ENCODE measurements at regions not wholly inside any gene's neighbourhood (a gene's known extent, or its start where the extent isn't known, plus 50 kb on each side); places are given as distances from the start of the nearest gene placed in this dataset.

- no peaks in the 10 kb centered on the region for H3K4me1 ChIP-seq (ENCODE audit: control insufficient read depth in 3 of 3, insufficient read depth in 2 of 3, low read depth in 1 of 3, low read length in 2 of 3)
- no peaks in the 10 kb centered on the region for H3K9me3 ChIP-seq (ENCODE audit: control insufficient read depth in 2 of 2, insufficient read depth in 1 of 2, low read depth in 1 of 2, low read length in 1 of 2)
- H3K27me3 ChIP-seq (ENCODE audit: control insufficient read depth in 3 of 3, insufficient read depth in 3 of 3, low read length in 3 of 3), result no peaks in the 10 kb centered on the region
- no peak overlapping the region for H3K27ac ChIP-seq (ENCODE audit: low read depth in 1 of 3, low read length in 2 of 3)
- DNase-seq, result no peak
- H3K36me3 ChIP-seq (ENCODE audit: control insufficient read depth in 3 of 3, insufficient read depth in 2 of 3, low read depth in 1 of 3, low read length in 3 of 3), result no peaks in the 10 kb centered on the region
- FAIRE-seq, result no peak
- no peak overlapping the region for H3K4me3 ChIP-seq (ENCODE audit: low read depth in 1 of 3, low read length in 3 of 3)
- 89 to 92% (median 90%) methylated on average over 8 of the region's 8 CpGs for WGBS, 3 donors
These were observed 173.2 kb upstream of the PRPS1L1 start for GRCh38 chr7:18200855-18201254.

GRCh38 chr7:18201350-18201749 lies 173.7 kb upstream of the PRPS1L1 start:
- no peak overlapping the region for H3K27ac ChIP-seq (ENCODE audit: low read depth in 1 of 3, low read length in 2 of 3)
- no peaks in the 10 kb centered on the region for H3K27me3 ChIP-seq (ENCODE audit: control insufficient read depth in 3 of 3, insufficient read depth in 3 of 3, low read length in 3 of 3)
- no peak overlapping the region for H3K4me3 ChIP-seq (ENCODE audit: low read depth in 1 of 3, low read length in 3 of 3)
- no peaks in the 10 kb centered on the region for H3K9me3 ChIP-seq (ENCODE audit: control insufficient read depth in 2 of 2, insufficient read depth in 1 of 2, low read depth in 1 of 2, low read length in 1 of 2)
- no peak for FAIRE-seq
- no peak for DNase-seq
- H3K36me3 ChIP-seq (ENCODE audit: control insufficient read depth in 3 of 3, insufficient read depth in 2 of 3, low read depth in 1 of 3, low read length in 3 of 3), result no peaks in the 10 kb centered on the region
- no peaks in the 10 kb centered on the region for H3K4me1 ChIP-seq (ENCODE audit: control insufficient read depth in 3 of 3, insufficient read depth in 2 of 3, low read depth in 1 of 3, low read length in 2 of 3)

GRCh38 chr7:18202315-18203045 lies 174.8 kb upstream of the PRPS1L1 start:
- no peak for FAIRE-seq
- H3K4me1 ChIP-seq (ENCODE audit: control insufficient read depth in 3 of 3, insufficient read depth in 2 of 3, low read depth in 1 of 3, low read length in 2 of 3), result no peaks in the 10 kb centered on the region
- no peak for DNase-seq
- 88 to 91% (median 88%) methylated on average over 3 of the region's 3 CpGs for WGBS, 3 donors
- no peaks in the 10 kb centered on the region for H3K9me3 ChIP-seq (ENCODE audit: control insufficient read depth in 2 of 2, insufficient read depth in 1 of 2, low read depth in 1 of 2, low read length in 1 of 2)
- no peak overlapping the region for H3K4me3 ChIP-seq (ENCODE audit: low read depth in 1 of 3, low read length in 3 of 3)
- no peaks in the 10 kb centered on the region for H3K36me3 ChIP-seq (ENCODE audit: control insufficient read depth in 3 of 3, insufficient read depth in 2 of 3, low read depth in 1 of 3, low read length in 3 of 3)
- H3K27ac ChIP-seq (ENCODE audit: low read depth in 1 of 3, low read length in 2 of 3), result no peak overlapping the region
- no peaks in the 10 kb centered on the region for H3K27me3 ChIP-seq (ENCODE audit: control insufficient read depth in 3 of 3, insufficient read depth in 3 of 3, low read length in 3 of 3)

- DNase-seq, result no peak
- 82 to 88% (median 83%) methylated on average over 1 of the region's 1 CpG for WGBS, 3 donors
- no peaks in the 10 kb centered on the region for H3K36me3 ChIP-seq (ENCODE audit: control insufficient read depth in 3 of 3, insufficient read depth in 2 of 3, low read depth in 1 of 3, low read length in 3 of 3)
- no peak overlapping the region for H3K27ac ChIP-seq (ENCODE audit: low read depth in 1 of 3, low read length in 2 of 3)
- H3K4me3 ChIP-seq (ENCODE audit: low read depth in 1 of 3, low read length in 3 of 3), result no peak overlapping the region
- no peaks in the 10 kb centered on the region for H3K9me3 ChIP-seq (ENCODE audit: control insufficient read depth in 2 of 2, insufficient read depth in 1 of 2, low read depth in 1 of 2, low read length in 1 of 2)
- no peaks in the 10 kb centered on the region for H3K27me3 ChIP-seq (ENCODE audit: control insufficient read depth in 3 of 3, insufficient read depth in 3 of 3, low read length in 3 of 3)
- no peaks in the 10 kb centered on the region for H3K4me1 ChIP-seq (ENCODE audit: control insufficient read depth in 3 of 3, insufficient read depth in 2 of 3, low read depth in 1 of 3, low read length in 2 of 3)
- FAIRE-seq, result no peak
These were observed 178.7 kb upstream of the PRPS1L1 start for GRCh38 chr7:18206331-18206730.

GRCh38 chr7:18208921-18209320 lies 181.3 kb upstream of the PRPS1L1 start:
- 73 to 86% (median 83%) methylated on average over 1 of the region's 1 CpG for WGBS, 3 donors
- H3K9me3 ChIP-seq (ENCODE audit: control insufficient read depth in 2 of 2, insufficient read depth in 1 of 2, low read depth in 1 of 2, low read length in 1 of 2), result no peaks in the 10 kb centered on the region
- no peak overlapping the region for H3K4me3 ChIP-seq (ENCODE audit: low read depth in 1 of 3, low read length in 3 of 3)
- no peaks in the 10 kb centered on the region for H3K4me1 ChIP-seq (ENCODE audit: control insufficient read depth in 3 of 3, insufficient read depth in 2 of 3, low read depth in 1 of 3, low read length in 2 of 3)
- no peaks in the 10 kb centered on the region for H3K36me3 ChIP-seq (ENCODE audit: control insufficient read depth in 3 of 3, insufficient read depth in 2 of 3, low read depth in 1 of 3, low read length in 3 of 3)
- H3K27me3 ChIP-seq (ENCODE audit: control insufficient read depth in 3 of 3, insufficient read depth in 3 of 3, low read length in 3 of 3), result no peaks in the 10 kb centered on the region
- FAIRE-seq (no peak), DNase-seq (no peak)
- no peak overlapping the region for H3K27ac ChIP-seq (ENCODE audit: low read depth in 1 of 3, low read length in 2 of 3)

- 84 to 90% (median 89%) methylated on average over 2 of the region's 2 CpGs for WGBS, 3 donors
- H3K9me3 ChIP-seq (ENCODE audit: control insufficient read depth in 2 of 2, insufficient read depth in 1 of 2, low read depth in 1 of 2, low read length in 1 of 2), result no peaks in the 10 kb centered on the region
- DNase-seq (no peak), FAIRE-seq (no peak)
- no peak overlapping the region for H3K4me3 ChIP-seq (ENCODE audit: low read depth in 1 of 3, low read length in 3 of 3)
- no peak overlapping the region for H3K27ac ChIP-seq (ENCODE audit: low read depth in 1 of 3, low read length in 2 of 3)
- no peaks in the 10 kb centered on the region for H3K27me3 ChIP-seq (ENCODE audit: control insufficient read depth in 3 of 3, insufficient read depth in 3 of 3, low read length in 3 of 3)
- no peaks in the 10 kb centered on the region for H3K36me3 ChIP-seq (ENCODE audit: control insufficient read depth in 3 of 3, insufficient read depth in 2 of 3, low read depth in 1 of 3, low read length in 3 of 3)
- H3K4me1 ChIP-seq (ENCODE audit: control insufficient read depth in 3 of 3, insufficient read depth in 2 of 3, low read depth in 1 of 3, low read length in 2 of 3), result no peaks in the 10 kb centered on the region
These were observed 182.7 kb upstream of the PRPS1L1 start for GRCh38 chr7:18210377-18210776.

GRCh38 chr7:18210788-18211187 lies 183.1 kb upstream of the PRPS1L1 start:
- DNase-seq (no peak), FAIRE-seq (no peak)
- no peaks in the 10 kb centered on the region for H3K27me3 ChIP-seq (ENCODE audit: control insufficient read depth in 3 of 3, insufficient read depth in 3 of 3, low read length in 3 of 3)
- H3K4me3 ChIP-seq (ENCODE audit: low read depth in 1 of 3, low read length in 3 of 3), result no peak overlapping the region
- 76 to 81% (median 78%) methylated on average over 3 of the region's 3 CpGs for WGBS, 3 donors
- no peaks in the 10 kb centered on the region for H3K4me1 ChIP-seq (ENCODE audit: control insufficient read depth in 3 of 3, insufficient read depth in 2 of 3, low read depth in 1 of 3, low read length in 2 of 3)
- H3K36me3 ChIP-seq (ENCODE audit: control insufficient read depth in 3 of 3, insufficient read depth in 2 of 3, low read depth in 1 of 3, low read length in 3 of 3), result no peaks in the 10 kb centered on the region
- no peak overlapping the region for H3K27ac ChIP-seq (ENCODE audit: low read depth in 1 of 3, low read length in 2 of 3)
- H3K9me3 ChIP-seq (ENCODE audit: control insufficient read depth in 2 of 2, insufficient read depth in 1 of 2, low read depth in 1 of 2, low read length in 1 of 2), result no peaks in the 10 kb centered on the region

GRCh38 chr7:18212308-18212707 lies 184.7 kb upstream of the PRPS1L1 start:
- no peaks in the 10 kb centered on the region for H3K9me3 ChIP-seq (ENCODE audit: control insufficient read depth in 2 of 2, insufficient read depth in 1 of 2, low read depth in 1 of 2, low read length in 1 of 2)
- WGBS, 3 donors, result 70 to 76% (median 74%) methylated on average over 3 of the region's 3 CpGs
- DNase-seq, result no peak

GRCh38 chr7:18212758-18213157 lies 185.1 kb upstream of the PRPS1L1 start:
- Histone ChIP-seq H3K4me1 (ENCODE audit: control insufficient read depth in 3 of 3, insufficient read depth in 2 of 3, low read depth in 1 of 3, low read length in 2 of 3) (no peaks in the 10 kb centered on the region), H3K9me3 (ENCODE audit: control insufficient read depth in 2 of 2, insufficient read depth in 1 of 2, low read depth in 1 of 2, low read length in 1 of 2) (peaks cover 0 to 1% of the 10 kb centered on the region in 2 donors), H3K27me3 (ENCODE audit: control insufficient read depth in 3 of 3, insufficient read depth in 3 of 3, low read length in 3 of 3) (no peaks in the 10 kb centered on the region), H3K4me3 (ENCODE audit: low read depth in 1 of 3, low read length in 3 of 3) (no peak overlapping the region), H3K27ac (ENCODE audit: low read depth in 1 of 3, low read length in 2 of 3) (no peak overlapping the region), H3K36me3 (ENCODE audit: control insufficient read depth in 3 of 3, insufficient read depth in 2 of 3, low read depth in 1 of 3, low read length in 3 of 3) (no peaks in the 10 kb centered on the region)
- DNase-seq, result no peak
- no peak for FAIRE-seq
- WGBS, 3 donors, result 31 to 34% (median 34%) methylated on average over 1 of the region's 1 CpG

More at GRCh38 chr7:18212308-18212707, 184.7 kb upstream of the PRPS1L1 start:
- Histone ChIP-seq H3K27me3 (ENCODE audit: control insufficient read depth in 3 of 3, insufficient read depth in 3 of 3, low read length in 3 of 3) (no peaks in the 10 kb centered on the region), H3K4me3 (ENCODE audit: low read depth in 1 of 3, low read length in 3 of 3) (no peak overlapping the region), H3K4me1 (ENCODE audit: control insufficient read depth in 3 of 3, insufficient read depth in 2 of 3, low read depth in 1 of 3, low read length in 2 of 3) (no peaks in the 10 kb centered on the region), H3K36me3 (ENCODE audit: control insufficient read depth in 3 of 3, insufficient read depth in 2 of 3, low read depth in 1 of 3, low read length in 3 of 3) (no peaks in the 10 kb centered on the region), H3K27ac (ENCODE audit: low read depth in 1 of 3, low read length in 2 of 3) (no peak overlapping the region)
- FAIRE-seq, result no peak
